Heart right ventricle (tissue), 16 donors: ENCODE measurements at regions not wholly inside any gene's neighbourhood (a gene's known extent, or its start where the extent isn't known, plus 50 kb on each side); places are given as distances from the start of the nearest gene placed in this dataset.

Experiments
- ATAC-seq, 8 donors: fragments of 200-7000 bp; cut with Tn5 transposase; one replicate each; pipeline ENCODE4 v1.9.1; 2020; ENCODE audit warnings: mild to moderate bottlenecking in 8 of 8, moderate library complexity in 8 of 8, moderate number of reproducible peaks in 1 of 8
- DNase-seq, 2 donors: peaks; one replicate each; pipeline ENCODE4 v3.0.0-alpha.2; 2020
- H3K27ac ChIP-seq, 10 donors: fragments of 200-600 bp; sonication (generic) in 2 of 10; one replicate each; pipeline versions ENCODE4 v1.5.0 to v1.8.0; 2020 to 2022; ENCODE audit warnings: mild to moderate bottlenecking in 3 of 10
- H3K27me3 ChIP-seq, 7 donors: fragments of 200-600 bp; one replicate each; pipeline ENCODE4 v1.8.0; 2021 to 2022; ENCODE audit warnings: mild to moderate bottlenecking in 2 of 7
- H3K36me3 ChIP-seq, 9 donors: fragments of 200-600 bp; sonication (generic) in 1 of 9; one replicate each; pipeline versions ENCODE4 v1.5.0 to v1.8.0; 2020 to 2022; ENCODE audit warnings: mild to moderate bottlenecking in 2 of 9
- H3K4me1 ChIP-seq, 9 donors: fragments of 200-600 bp; sonication (generic) in 1 of 9; one replicate each; pipeline versions ENCODE4 v1.5.0 to v1.8.0; 2020 to 2022; ENCODE audit warnings: mild to moderate bottlenecking in 4 of 9
- H3K4me3 ChIP-seq, 10 donors: fragments of 200-600 bp; sonication (generic) in 2 of 10; one replicate each; pipeline versions ENCODE4 v1.5.0 to v1.8.0; 2020 to 2022; ENCODE audit warnings: mild to moderate bottlenecking in 7 of 10, moderate library complexity in 2 of 10
- H3K9me3 ChIP-seq, 11 donors: fragments of 200-600 bp in 10 of 11; sonication (generic) in 2 of 11; one replicate each; pipeline versions ENCODE4 v1.5.0 to v1.8.0; 2013 to 2022; ENCODE audit warnings: mild to moderate bottlenecking in 2 of 11, control low read depth in 1 of 11, moderate library complexity in 1 of 11
- WGBS, 2 donors: extraction: QIAGEN DNeasy Blood & Tissue Kit; methylation state at CpG; one replicate each; pipeline ENCODE4 v1.1.7; 2013; ENCODE audit warnings: inconsistent platforms in 1 of 2; 5-methylcytosine and 5-hydroxymethylcytosine counted together
- intact Hi-C, 10 donors: fragments of 100-400 bp; cut with DNase I; formaldehyde crosslinking; loops; one replicate each; pipeline versions ENCODE4 v1.11.1 to v1.14.2; 2022
- TF ChIP-seq, protein P1 (sequence below), 9 donors: fragments of 200-600 bp; sonication (generic) in 2 of 9; IDR thresholded peaks; one replicate each; pipeline versions ENCODE4 v1.5.0 to v1.8.0; 2021 to 2022; ENCODE audit warnings: antibody characterized with exemption in 9 of 9, mild to moderate bottlenecking in 5 of 9, moderate library complexity in 1 of 9
- donor health status: Arrhythmogenic right ventricular cardiomyopathy.
- donor health status: ischemic (EF 13 %, LVEDD 7.1; RV severe dilation, severe dysfunction).
- donor health status: healthy with polysubstance abuse.
- donor health status: DM: no; HTN: yes; CAD: no.
- donor health status: DM: no; HTN: no; CAD: no.
- donor health status: ischemic (EF 25% LVEDD 6.9; RV normal size, moderate dysfunction).
- donor health status: ischemic (EF 25% LVEDD 5.7; RV mildly dilated, moderate dysfunction).
- donor health status: healthy.
- donor health status: DM: yes; HTN: yes; CAD: no.
- donor health status: Ischemic cardiomyopathy.
- donor health status: ischemic (EF 35%, LVEDD 5.7; RV mildly dilated, moderate dysfunction).
- donor health status: nonischemic (EF 11% LVEDD 7.7; RV severe dilation, severe dysfunction).
- donor health status: DM: yes; HTN: yes; CAD: no.
- donor health status: PGD.
- donor health status: ischemic (EF 29% LVEDD 5.4; RV normal size, mild dysfunction).
- donor health status: nonischemic (EF 23%, LVEDD 6.1; RV moderate dilation, normal function).

DNA sequence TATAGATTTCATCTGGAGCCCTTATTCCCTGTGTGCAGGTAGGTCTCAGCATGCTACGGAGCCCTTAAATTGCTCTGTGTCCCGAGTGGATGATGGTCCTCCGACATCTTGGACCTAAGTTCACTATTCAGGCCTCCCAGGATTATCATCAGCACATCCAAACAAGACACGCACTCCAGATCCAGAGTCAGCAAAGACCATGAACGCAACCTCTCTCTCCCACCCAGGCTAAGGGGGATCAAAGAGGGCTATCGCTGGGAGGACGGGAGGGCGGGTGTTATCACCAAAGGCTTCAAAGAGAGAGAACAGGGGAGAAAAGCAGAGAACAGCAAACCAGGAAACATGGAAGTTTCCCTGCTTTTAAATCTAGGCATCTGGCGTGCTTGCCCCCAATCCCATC lies 659.4 kb downstream of the TBC1D22A start:
- Histone ChIP-seq H3K9me3 (peaks cover 0 to 2% (median 0%) of the 10 kb centered on the region in 11 donors), H3K27ac (no peak overlapping the region), H3K27me3 (peaks cover 0 to 53% (median 32%) of the 10 kb centered on the region in 7 donors), H3K4me1 (no peaks in the 10 kb centered on the region), H3K4me3 (no peak overlapping the region), H3K36me3 (no peaks in the 10 kb centered on the region)
- DNase-seq: no peak
- no peak for ATAC-seq
- WGBS, 2 donors: 80 to 86% methylated on average over 9 of the region's 9 CpGs
- TF ChIP-seq, protein P1, sequence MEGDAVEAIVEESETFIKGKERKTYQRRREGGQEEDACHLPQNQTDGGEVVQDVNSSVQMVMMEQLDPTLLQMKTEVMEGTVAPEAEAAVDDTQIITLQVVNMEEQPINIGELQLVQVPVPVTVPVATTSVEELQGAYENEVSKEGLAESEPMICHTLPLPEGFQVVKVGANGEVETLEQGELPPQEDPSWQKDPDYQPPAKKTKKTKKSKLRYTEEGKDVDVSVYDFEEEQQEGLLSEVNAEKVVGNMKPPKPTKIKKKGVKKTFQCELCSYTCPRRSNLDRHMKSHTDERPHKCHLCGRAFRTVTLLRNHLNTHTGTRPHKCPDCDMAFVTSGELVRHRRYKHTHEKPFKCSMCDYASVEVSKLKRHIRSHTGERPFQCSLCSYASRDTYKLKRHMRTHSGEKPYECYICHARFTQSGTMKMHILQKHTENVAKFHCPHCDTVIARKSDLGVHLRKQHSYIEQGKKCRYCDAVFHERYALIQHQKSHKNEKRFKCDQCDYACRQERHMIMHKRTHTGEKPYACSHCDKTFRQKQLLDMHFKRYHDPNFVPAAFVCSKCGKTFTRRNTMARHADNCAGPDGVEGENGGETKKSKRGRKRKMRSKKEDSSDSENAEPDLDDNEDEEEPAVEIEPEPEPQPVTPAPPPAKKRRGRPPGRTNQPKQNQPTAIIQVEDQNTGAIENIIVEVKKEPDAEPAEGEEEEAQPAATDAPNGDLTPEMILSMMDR (IDR thresholded peaks at IDR 0.05): no peak
- intact Hi-C loops: no loop called here

DNA sequence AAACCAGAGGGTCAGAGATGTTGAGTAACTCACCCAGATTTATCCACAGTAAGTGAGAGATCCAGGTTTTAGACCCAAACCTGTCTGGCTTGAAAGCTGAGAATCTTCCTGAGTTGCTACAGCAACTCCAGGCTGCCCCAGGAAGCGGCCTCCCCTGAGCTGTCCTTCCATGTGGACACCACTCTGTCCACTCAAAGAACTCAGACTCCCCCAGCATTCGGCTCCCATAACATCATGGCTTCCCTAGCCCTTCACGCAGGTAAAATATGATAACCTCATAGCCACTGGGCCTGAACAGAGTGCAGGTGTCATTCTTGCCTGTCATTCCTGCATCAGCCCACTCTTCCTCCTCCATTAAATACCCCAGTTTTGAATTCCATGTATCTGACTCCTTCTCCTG lies 657.8 kb downstream of the TBC1D22A start:
- no peaks in the 10 kb centered on the region for H3K36me3 ChIP-seq
- DNase-seq: no peak
- TF ChIP-seq, protein P1 (IDR thresholded peaks at IDR 0.05): no peak
- H3K27me3 ChIP-seq: peaks cover 0 to 42% (median 32%) of the 10 kb centered on the region in 7 donors
- no peak overlapping the region for H3K27ac ChIP-seq
- intact Hi-C loops: no loop called here
- H3K4me3 ChIP-seq: no peak overlapping the region
- ATAC-seq: no peak
- peaks cover 0 to 8% (median 0%) of the 10 kb centered on the region in 11 donors for H3K9me3 ChIP-seq
- H3K4me1 ChIP-seq: no peaks in the 10 kb centered on the region
- 65 to 76% methylated on average over 3 of the region's 3 CpGs for WGBS, 2 donors

DNA sequence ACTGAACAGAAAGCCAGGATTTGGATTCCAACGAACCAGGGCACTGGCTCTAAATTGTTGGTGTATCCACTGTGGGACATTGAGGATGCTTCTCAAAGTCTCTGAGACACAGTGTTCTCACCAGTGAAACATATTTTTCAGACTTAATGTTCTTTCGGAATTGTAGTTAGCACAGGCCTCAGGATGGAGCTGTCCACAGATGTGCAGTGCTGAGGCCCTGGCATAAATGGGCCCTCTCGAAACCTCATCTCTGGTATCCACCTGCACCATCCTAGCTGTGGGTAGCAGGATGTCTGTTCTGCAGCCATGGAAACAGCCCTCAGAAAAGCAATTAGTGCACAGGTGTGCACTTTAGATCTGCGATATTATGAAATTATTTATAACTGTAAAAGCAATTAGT lies 656.8 kb downstream of the TBC1D22A start:
- H3K27me3 ChIP-seq: peaks cover 0 to 35% (median 32%) of the 10 kb centered on the region in 7 donors
- ATAC-seq: no peak
- H3K36me3 ChIP-seq: no peaks in the 10 kb centered on the region
- H3K9me3 ChIP-seq: peaks cover 0 to 8% (median 0%) of the 10 kb centered on the region in 11 donors
- TF ChIP-seq, protein P1 (IDR thresholded peaks at IDR 0.05): no peak
- 66 to 69% methylated on average over 4 of the region's 4 CpGs for WGBS, 2 donors
- H3K4me1 ChIP-seq: no peaks in the 10 kb centered on the region
- intact Hi-C loops: no loop called here
- no peak overlapping the region for H3K4me3 ChIP-seq
- H3K27ac ChIP-seq: no peak overlapping the region
- DNase-seq: no peak

DNA sequence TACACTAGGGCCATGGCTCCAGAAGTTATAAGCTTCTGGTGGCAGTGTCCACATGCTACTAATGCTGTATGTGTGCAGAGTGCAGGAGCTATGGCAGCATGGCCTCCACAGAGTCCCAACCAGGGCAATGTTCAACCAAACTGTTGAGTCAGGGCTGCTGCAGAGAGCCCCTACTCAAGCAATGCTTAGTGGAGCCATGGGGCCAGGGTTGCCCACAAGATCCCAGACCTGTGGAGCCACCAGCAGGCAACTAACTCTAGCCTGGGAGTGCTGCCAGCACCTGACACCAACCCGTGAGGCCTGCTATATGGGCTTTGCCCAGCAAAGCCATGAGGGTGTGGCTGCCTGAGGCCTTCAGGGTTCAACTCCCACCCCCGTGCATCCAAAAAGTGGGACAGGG lies 655.2 kb downstream of the TBC1D22A start:
- intact Hi-C loops: no loop called here
- TF ChIP-seq, protein P1 (IDR thresholded peaks at IDR 0.05): no peak
- DNase-seq (no peak), ATAC-seq (no peak)
- Histone ChIP-seq H3K4me3 (no peak overlapping the region), H3K9me3 (peaks cover 0 to 8% (median 0%) of the 10 kb centered on the region in 11 donors), H3K27ac (no peak overlapping the region), H3K4me1 (no peaks in the 10 kb centered on the region), H3K36me3 (no peaks in the 10 kb centered on the region), H3K27me3 (peaks cover 0 to 27% (median 17%) of the 10 kb centered on the region in 7 donors)
- 67 to 71% methylated on average over 2 of the region's 2 CpGs for WGBS, 2 donors
